Activated CD8-positive, alpha-beta T cell treated with anti-CD3 and anti-CD28 coated beads for 36 hours (primary cell): ENCODE measurements at regions not wholly inside any gene's neighbourhood (a gene's known extent, or its start where the extent isn't known, plus 50 kb on each side); places are given as distances from the start of the nearest gene placed in this dataset.

Source experiments
- ATAC-seq: fragments of 200-7000 bp; cut with Tn5 transposase; one replicate; pipeline ENCODE4 v1.10.0; 2021; ENCODE audit warnings: mild to moderate bottlenecking, moderate library complexity
- CTCF ChIA-PET: fragments of 350-600 bp; sonication (Branson Sonifier 250); formaldehyde crosslinking; loops from one replicate; lab custom pipeline; 2021; ENCODE audit warnings: antibody characterized with exemption; lab: Charles Lee
- POLR2A ChIA-PET: fragments of 350-600 bp; sonication (Branson Sonifier 250); formaldehyde crosslinking; loops from one replicate; lab custom pipeline; 2021; ENCODE audit warnings: antibody characterized with exemption; lab: Charles Lee
- DNase-seq: peaks from one replicate; pipeline ENCODE4 v3.0.0-alpha.2; 2020
- H3K27ac Mint-ChIP-seq: one replicate; pipeline ENCODE4 v1.8.0; 2021; ENCODE audit warnings: mild to moderate bottlenecking, mixed read lengths
- H3K27me3 Mint-ChIP-seq: one replicate; pipeline ENCODE4 v1.8.0; 2021; ENCODE audit warnings: mixed read lengths
- H3K36me3 Mint-ChIP-seq: one replicate; pipeline ENCODE4 v1.8.0; 2021; ENCODE audit warnings: low read depth, mixed read lengths
- H3K4me1 Mint-ChIP-seq: one replicate; pipeline ENCODE4 v1.8.0; 2021; ENCODE audit warnings: low read depth, mixed read lengths
- H3K4me3 Mint-ChIP-seq: one replicate; pipeline ENCODE4 v1.8.0; 2021; ENCODE audit warnings: mild to moderate bottlenecking, moderate library complexity, mixed read lengths
- H3K9me3 Mint-ChIP-seq: one replicate; pipeline ENCODE4 v1.8.0; 2021; ENCODE audit warnings: mixed read lengths
- CTCF ChIP-seq: fragments of 200-600 bp; IDR thresholded peaks from one replicate; pipeline ENCODE4 v1.8.0; 2022; ENCODE audit warnings: antibody characterized with exemption, mild to moderate bottlenecking
- intact Hi-C: fragments of 100-400 bp; cut with micrococcal nuclease; formaldehyde crosslinking; loops from one replicate; pipeline ENCODE4 v1.10.0; 2022

GRCh38 chr2:5826979-5827655 is 134.9 kb downstream of the SOX11 start:
- Mint-ChIP-seq H3K4me3 (no peak overlapping the region), H3K4me1 (no peaks in the 10 kb centered on the region), H3K27ac (no peak overlapping the region), H3K36me3 (no peaks in the 10 kb centered on the region), H3K9me3 (peaks cover 5% of the 10 kb centered on the region), H3K27me3 (peaks cover 4% of the 10 kb centered on the region)
- ChIA-PET POLR2A (no interaction called here), CTCF (no interaction called here)
- no peak for TF ChIP-seq CTCF
- ATAC-seq: no peak
- intact Hi-C loops: no loop called here
- DNase-seq: no peak

- no peaks in the 10 kb centered on the region for H3K9me3 Mint-ChIP-seq
- no peak for DNase-seq
- CTCF ChIA-PET: no interaction called here
- no peak overlapping the region for H3K4me3 Mint-ChIP-seq
- no peaks in the 10 kb centered on the region for H3K36me3 Mint-ChIP-seq
- intact Hi-C loops: no loop called here
- POLR2A ChIA-PET: no interaction called here
- no peak for TF ChIP-seq CTCF
- no peaks in the 10 kb centered on the region for H3K4me1 Mint-ChIP-seq
- H3K27ac Mint-ChIP-seq: no peak overlapping the region
- no peak for ATAC-seq
- no peaks in the 10 kb centered on the region for H3K27me3 Mint-ChIP-seq
These were observed 142.3 kb downstream of the SOX11 start for GRCh38 chr2:5834501-5834900.

- ChIA-PET CTCF (no interaction called here), POLR2A (no interaction called here)
- DNase-seq: no peak
- TF ChIP-seq CTCF: no peak
- ATAC-seq: no peak
- Mint-ChIP-seq H3K9me3 (peaks cover 2% of the 10 kb centered on the region), H3K27me3 (no peaks in the 10 kb centered on the region), H3K4me3 (no peak overlapping the region), H3K27ac (no peak overlapping the region), H3K36me3 (no peaks in the 10 kb centered on the region), H3K4me1 (no peaks in the 10 kb centered on the region)
- intact Hi-C loops: no loop called here
These were observed 147.4 kb downstream of the SOX11 start for GRCh38 chr2:5839550-5839949.

GRCh38 chr2:5841126-5841525 is 148.9 kb downstream of the SOX11 start:
- no peaks in the 10 kb centered on the region for H3K27me3 Mint-ChIP-seq
- ATAC-seq: no peak
- ChIA-PET POLR2A (interaction anchor here (0.5 kb wide), 1 partner anchor 236 kb away, joined by 3 read pairs; no protein-coding TSS in a partner anchor), CTCF (no interaction called here)
- no peak overlapping the region for H3K4me3 Mint-ChIP-seq
- no peak for TF ChIP-seq CTCF
- no peak overlapping the region for H3K27ac Mint-ChIP-seq
- intact Hi-C loops: no loop called here
- H3K9me3 Mint-ChIP-seq: peaks cover 4% of the 10 kb centered on the region
- no peaks in the 10 kb centered on the region for H3K36me3 Mint-ChIP-seq
- no peaks in the 10 kb centered on the region for H3K4me1 Mint-ChIP-seq
- DNase-seq: no peak

- DNase-seq (no peak), ATAC-seq (no peak)
- no peak for TF ChIP-seq CTCF
- Mint-ChIP-seq H3K36me3 (no peaks in the 10 kb centered on the region), H3K9me3 (peaks cover 4% of the 10 kb centered on the region), H3K4me1 (no peaks in the 10 kb centered on the region), H3K27me3 (no peaks in the 10 kb centered on the region), H3K4me3 (no peak overlapping the region), H3K27ac (no peak overlapping the region)
- ChIA-PET POLR2A (no interaction called here), CTCF (no interaction called here)
- intact Hi-C loops: no loop called here
These were observed 150.1 kb downstream of the SOX11 start for GRCh38 chr2:5842326-5842725.
